ENCODE measurements at regions not wholly inside any gene's neighbourhood (a gene's known extent, or its start where the extent isn't known, plus 50 kb on each side); places are given as distances from the start of the nearest gene placed in this dataset.
"Not testable (repeated sequence)": the region's sequence is repeated elsewhere in the genome, so short reads cannot be mapped to it uniquely, and the experiment has no call there.

DNA sequence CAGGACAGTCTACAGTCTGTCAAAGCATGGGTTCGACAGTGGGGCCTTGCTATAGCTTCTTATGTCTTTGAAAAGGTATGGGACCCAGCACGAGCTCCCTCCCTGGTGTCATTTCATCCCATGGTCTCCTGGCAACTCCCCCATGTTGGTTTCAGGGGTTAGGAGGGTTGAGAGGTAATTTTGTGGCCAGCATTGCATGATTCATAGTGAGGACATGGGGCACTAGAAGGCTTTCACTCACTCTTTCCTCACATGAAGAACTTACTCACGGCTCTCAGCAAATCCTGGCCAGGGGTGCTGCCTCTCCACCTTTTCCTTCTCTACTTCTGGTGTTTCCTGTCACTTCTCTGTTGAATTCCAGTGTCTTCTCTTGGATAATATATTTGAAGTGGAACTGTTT is 134.7 kb upstream of the TNPO1 start:
- FAIRE-seq: no peak
- Histone ChIP-seq H3K27me3 (ENCODE audit: control insufficient read depth, insufficient read depth, low read length) (no peaks in the 10 kb centered on the region), H3K4me3 (ENCODE audit: low read depth, low read length) (no peak overlapping the region), H3K36me3 (ENCODE audit: control insufficient read depth, insufficient read depth, low read length) (no peaks in the 10 kb centered on the region)
- TF ChIP-seq, protein P1, sequence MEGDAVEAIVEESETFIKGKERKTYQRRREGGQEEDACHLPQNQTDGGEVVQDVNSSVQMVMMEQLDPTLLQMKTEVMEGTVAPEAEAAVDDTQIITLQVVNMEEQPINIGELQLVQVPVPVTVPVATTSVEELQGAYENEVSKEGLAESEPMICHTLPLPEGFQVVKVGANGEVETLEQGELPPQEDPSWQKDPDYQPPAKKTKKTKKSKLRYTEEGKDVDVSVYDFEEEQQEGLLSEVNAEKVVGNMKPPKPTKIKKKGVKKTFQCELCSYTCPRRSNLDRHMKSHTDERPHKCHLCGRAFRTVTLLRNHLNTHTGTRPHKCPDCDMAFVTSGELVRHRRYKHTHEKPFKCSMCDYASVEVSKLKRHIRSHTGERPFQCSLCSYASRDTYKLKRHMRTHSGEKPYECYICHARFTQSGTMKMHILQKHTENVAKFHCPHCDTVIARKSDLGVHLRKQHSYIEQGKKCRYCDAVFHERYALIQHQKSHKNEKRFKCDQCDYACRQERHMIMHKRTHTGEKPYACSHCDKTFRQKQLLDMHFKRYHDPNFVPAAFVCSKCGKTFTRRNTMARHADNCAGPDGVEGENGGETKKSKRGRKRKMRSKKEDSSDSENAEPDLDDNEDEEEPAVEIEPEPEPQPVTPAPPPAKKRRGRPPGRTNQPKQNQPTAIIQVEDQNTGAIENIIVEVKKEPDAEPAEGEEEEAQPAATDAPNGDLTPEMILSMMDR (IDR thresholded peaks at IDR 0.05; ENCODE audit: insufficient read depth, low read length, severe bottlenecking): no peak
- no peak for DNase-seq (ENCODE audit: low read depth)

DNA sequence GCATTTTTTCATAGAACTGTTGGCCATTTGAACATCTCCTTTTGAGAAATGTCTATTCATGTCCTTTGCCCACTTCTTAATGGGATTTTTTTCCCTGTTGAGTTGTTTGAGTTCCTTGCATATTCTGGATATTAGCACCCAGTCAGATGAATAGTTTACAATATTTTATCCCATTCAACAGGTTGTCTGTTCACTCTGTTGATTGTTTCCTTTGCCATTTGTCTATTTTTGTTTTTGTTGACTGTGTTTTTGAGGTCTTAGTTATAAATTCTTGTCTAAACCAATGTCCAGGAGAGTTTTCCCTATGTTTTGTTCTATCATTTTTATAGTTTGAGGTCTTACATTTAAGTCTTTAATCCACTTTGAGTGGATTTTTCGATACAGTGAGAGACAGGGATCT is 139.0 kb upstream of the TNPO1 start:
- DNase-seq (ENCODE audit: low read depth) (no peak), FAIRE-seq (no peak)
- TF ChIP-seq, protein P1 (IDR thresholded peaks at IDR 0.05; ENCODE audit: insufficient read depth, low read length, severe bottlenecking): no peak

GRCh38 chr5:72676831-72677230 is 139.6 kb upstream of the TNPO1 start:
- not testable (repeated sequence) for H3K4me3 ChIP-seq (ENCODE audit: low read depth, low read length); FAIRE-seq; DNase-seq (ENCODE audit: low read depth); H3K36me3 ChIP-seq (ENCODE audit: control insufficient read depth, insufficient read depth, low read length); H3K27me3 ChIP-seq (ENCODE audit: control insufficient read depth, insufficient read depth, low read length)

More for the DNA sequence above, 139.0 kb upstream of the TNPO1 start:
- Histone ChIP-seq H3K4me3 (ENCODE audit: low read depth, low read length) (no peak overlapping the region), H3K27me3 (ENCODE audit: control insufficient read depth, insufficient read depth, low read length) (no peaks in the 10 kb centered on the region), H3K36me3 (ENCODE audit: control insufficient read depth, insufficient read depth, low read length) (no peaks in the 10 kb centered on the region)

- H3K27me3 ChIP-seq (ENCODE audit: control insufficient read depth, insufficient read depth, low read length): no peaks in the 10 kb centered on the region
- TF ChIP-seq, protein P1 (IDR thresholded peaks at IDR 0.05; ENCODE audit: insufficient read depth, low read length, severe bottlenecking): no peak
- H3K36me3 ChIP-seq (ENCODE audit: control insufficient read depth, insufficient read depth, low read length): no peaks in the 10 kb centered on the region
- FAIRE-seq: no peak
- H3K4me3 ChIP-seq (ENCODE audit: low read depth, low read length): no peak overlapping the region
- DNase-seq (ENCODE audit: low read depth): no peak
These were observed 142.8 kb upstream of the TNPO1 start for GRCh38 chr5:72673623-72674022.

- Histone ChIP-seq H3K4me3 (ENCODE audit: low read depth, low read length) (no peak overlapping the region), H3K27me3 (ENCODE audit: control insufficient read depth, insufficient read depth, low read length) (no peaks in the 10 kb centered on the region), H3K36me3 (ENCODE audit: control insufficient read depth, insufficient read depth, low read length) (no peaks in the 10 kb centered on the region)
- FAIRE-seq (no peak), DNase-seq (ENCODE audit: low read depth) (peak; percentile 7)
- TF ChIP-seq, protein P1 (IDR thresholded peaks at IDR 0.05; ENCODE audit: insufficient read depth, low read length, severe bottlenecking): no peak
These were observed 143.3 kb upstream of the TNPO1 start for GRCh38 chr5:72673180-72673579.

DNA sequence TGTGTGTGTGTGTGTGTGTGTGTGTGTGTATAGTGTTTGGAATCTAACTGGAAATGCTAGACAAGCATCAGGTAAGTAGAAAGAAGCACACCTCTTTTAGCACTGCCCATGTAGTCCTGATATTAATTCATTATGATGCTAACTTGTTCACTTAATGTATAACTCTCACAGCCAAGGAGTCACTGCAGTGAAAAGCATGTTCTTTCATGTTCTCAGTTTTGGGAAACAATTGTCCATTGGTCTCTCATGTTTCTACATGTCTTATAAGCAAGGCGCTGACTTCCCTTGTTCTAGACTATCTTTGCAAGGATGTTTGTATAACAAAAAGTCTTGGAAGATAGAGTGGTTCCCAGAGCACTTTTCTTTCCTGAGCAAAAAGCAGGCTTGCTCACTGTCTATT is 148.8 kb upstream of the TNPO1 start:
- Histone ChIP-seq H3K4me3 (ENCODE audit: low read depth, low read length) (no peak overlapping the region), H3K36me3 (ENCODE audit: control insufficient read depth, insufficient read depth, low read length) (no peaks in the 10 kb centered on the region), H3K27me3 (ENCODE audit: control insufficient read depth, insufficient read depth, low read length) (no peaks in the 10 kb centered on the region)
- DNase-seq (ENCODE audit: low read depth) (peak; percentile 97), FAIRE-seq (no peak)
- TF ChIP-seq, protein P1 (IDR thresholded peaks at IDR 0.05; ENCODE audit: insufficient read depth, low read length, severe bottlenecking): no peak

Measured in bronchial epithelial cell (primary cell).